Cardiac septum (tissue), 1 donor: ENCODE measurements at regions not wholly inside any gene's neighbourhood (a gene's known extent, or its start where the extent isn't known, plus 50 kb on each side); places are given as distances from the start of the nearest gene placed in this dataset.
"Not testable (repeated sequence)": the region's sequence is repeated elsewhere in the genome, so short reads cannot be mapped to it uniquely, and the experiment has no call there.

Experiments
- DNase-seq: peaks from one replicate; pipeline ENCODE4 v3.0.0-alpha.2; 2020; ENCODE audit warnings: low spot score
- intact Hi-C: fragments of 100-400 bp; cut with DNase I; formaldehyde crosslinking; loops from one replicate; pipeline ENCODE4 v1.14.0; 2022
- donor health status: DM: no; HTN: no; CAD: no.

- intact Hi-C loops: no loop called here
Observed at GRCh38 chr7:89849052-89849451, 305.2 kb upstream of the STEAP1 start.

DNA sequence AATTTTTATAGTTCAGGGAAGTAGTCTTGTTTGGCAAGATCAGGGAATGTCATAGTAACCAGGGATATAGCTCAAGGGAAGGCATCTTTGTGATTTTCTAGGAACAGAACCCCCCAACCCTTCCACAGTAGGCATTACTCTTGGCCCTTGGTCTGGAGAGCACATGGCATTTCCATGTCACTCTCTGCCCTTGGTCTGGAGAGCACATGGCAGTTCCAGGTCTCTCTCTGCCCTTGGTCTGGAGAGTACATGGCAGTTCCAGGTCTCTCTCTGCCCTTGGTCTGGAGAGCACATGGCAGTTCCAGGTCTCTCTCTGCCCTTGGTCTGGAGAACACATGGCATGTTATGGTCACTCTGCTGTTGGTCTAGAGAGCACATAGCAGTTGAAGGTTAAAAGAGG is 297.2 kb upstream of the STEAP1 start:
- DNase-seq: not testable (repeated sequence)

More at GRCh38 chr7:89849052-89849451, 305.2 kb upstream of the STEAP1 start:
- DNase-seq: no peak

GRCh38 chr7:89857767-89858166 is 296.5 kb upstream of the STEAP1 start:
- intact Hi-C loops: no loop called here
- no peak for DNase-seq

More for the DNA sequence above, 297.2 kb upstream of the STEAP1 start:
- intact Hi-C loops: not testable (repeated sequence)

- intact Hi-C loops: no loop called here
- DNase-seq: no peak
Observed at GRCh38 chr7:89887489-89887888, 266.8 kb upstream of the STEAP1 start.

DNA sequence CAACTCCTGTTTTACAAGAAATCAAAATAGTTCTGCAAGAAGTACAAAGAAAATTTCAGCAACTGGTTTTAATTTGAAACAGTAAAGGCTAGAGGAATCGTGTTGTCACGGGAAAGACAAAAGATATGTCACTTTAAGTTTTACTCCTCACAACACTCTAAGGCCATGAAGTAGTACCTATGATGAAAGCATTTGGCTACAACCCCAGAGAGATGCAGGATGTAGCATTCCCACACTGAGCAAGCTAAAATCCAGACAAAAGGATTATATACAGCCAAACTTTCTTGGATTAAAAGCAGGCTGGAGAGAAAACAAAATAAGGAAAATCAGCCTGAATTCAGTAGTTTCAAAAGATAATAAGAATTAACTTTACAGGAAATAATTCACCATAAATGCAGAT is 245.5 kb upstream of the STEAP1 start:
- intact Hi-C loops: no loop called here
- no peak for DNase-seq

DNA sequence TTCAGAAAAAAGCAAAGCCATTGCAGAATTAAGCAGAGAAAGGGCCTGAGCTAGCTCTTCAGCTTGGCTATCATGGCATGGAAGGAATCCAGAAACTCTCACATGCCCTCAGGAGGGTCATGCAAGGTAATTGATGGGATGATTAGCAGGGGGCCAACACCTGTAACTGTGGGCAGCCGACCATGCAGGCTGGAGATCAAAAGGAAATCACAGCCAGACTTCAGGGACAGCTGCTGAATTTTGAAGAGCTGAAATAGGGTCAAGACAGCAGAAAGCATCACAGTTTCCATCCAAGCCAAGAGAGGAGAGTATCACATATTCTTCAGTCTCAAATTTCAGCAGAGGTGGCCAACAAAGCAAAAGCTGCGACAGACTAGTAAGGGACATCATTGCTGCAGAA is 239.6 kb upstream of the STEAP1 start:
- intact Hi-C loops: no loop called here
- no peak for DNase-seq

DNA sequence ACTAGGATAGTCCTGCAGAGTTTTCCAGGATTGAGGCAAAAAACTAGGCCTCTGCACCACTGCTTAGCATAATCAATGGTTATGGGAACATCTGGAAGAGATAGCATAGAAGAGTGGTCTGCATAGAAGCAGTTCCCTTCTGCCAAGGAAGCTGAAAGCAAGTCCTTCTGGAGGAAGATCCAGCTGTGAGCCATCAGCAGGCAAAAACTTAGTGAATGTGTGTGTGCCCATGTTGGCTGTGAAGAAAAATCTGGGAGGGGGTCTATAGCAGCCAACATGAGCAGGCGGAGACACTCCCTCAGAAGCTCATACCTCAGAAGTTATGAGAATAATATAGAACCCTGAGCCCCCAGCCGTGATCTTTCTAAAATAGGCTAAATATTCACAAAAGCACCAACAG is 228.1 kb upstream of the STEAP1 start:
- DNase-seq: no peak
- intact Hi-C loops: no loop called here

DNA sequence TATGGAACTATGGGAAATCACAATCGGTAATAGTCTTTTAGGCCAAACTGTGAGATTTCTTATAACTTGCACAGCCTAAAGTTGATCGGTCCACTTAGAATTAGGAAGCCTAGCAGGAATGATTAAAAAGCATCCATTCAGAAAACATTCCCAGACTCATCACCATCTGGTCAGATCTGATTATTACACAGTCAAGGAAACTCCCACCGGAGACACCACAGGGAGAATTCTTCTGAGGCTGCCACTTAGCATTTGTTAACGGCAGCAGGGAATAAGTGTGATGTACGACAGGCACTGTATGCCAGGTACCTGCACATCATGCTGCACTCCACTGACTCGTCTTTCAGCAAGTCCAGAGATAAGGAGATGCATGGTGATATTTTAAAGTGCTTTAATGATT is 227.6 kb upstream of the STEAP1 start:
- DNase-seq: no peak
- intact Hi-C loops: no loop called here

GRCh38 chr7:89927762-89928161 is 226.5 kb upstream of the STEAP1 start:
- intact Hi-C loops: no loop called here

GRCh38 chr7:89928451-89928850 is 225.8 kb upstream of the STEAP1 start:
- intact Hi-C loops: no loop called here
- no peak for DNase-seq

More at GRCh38 chr7:89927762-89928161, 226.5 kb upstream of the STEAP1 start:
- no peak for DNase-seq

GRCh38 chr7:89934101-89934500 is 220.2 kb upstream of the STEAP1 start:
- intact Hi-C loops: no loop called here
- no peak for DNase-seq

DNA sequence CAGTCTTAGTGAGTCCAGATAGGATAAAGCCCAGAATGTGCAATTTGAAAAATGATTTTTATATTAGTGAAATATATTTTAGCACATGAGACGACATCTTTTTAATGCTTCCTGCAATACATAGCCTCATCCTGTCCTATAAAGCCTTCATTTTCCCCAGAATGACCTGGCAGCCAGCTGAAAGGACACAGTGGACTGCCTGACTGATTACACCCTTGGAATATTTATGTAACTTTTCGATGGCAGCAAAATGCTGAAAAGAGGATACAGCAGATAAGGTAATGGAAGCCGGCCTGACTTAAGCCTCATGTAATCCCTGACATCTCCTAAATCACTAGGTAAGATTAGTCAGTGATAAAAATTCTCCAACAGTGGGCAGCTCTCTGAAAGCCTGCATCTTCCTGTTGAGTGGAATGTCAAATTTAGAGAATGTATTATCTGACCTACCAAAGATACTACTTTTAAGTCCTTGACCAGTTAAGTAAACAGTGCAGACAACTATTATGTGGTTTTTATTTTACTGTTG is 210.7 kb upstream of the STEAP1 start:
- intact Hi-C loops: no loop called here
- no peak for DNase-seq

- DNase-seq: no peak
Observed at GRCh38 chr7:89958525-89959068, 195.7 kb upstream of the STEAP1 start.

GRCh38 chr7:89966067-89966664 is 188.1 kb upstream of the STEAP1 start:
- intact Hi-C loops: no loop called here
- no peak for DNase-seq

More at GRCh38 chr7:89958525-89959068, 195.7 kb upstream of the STEAP1 start:
- intact Hi-C loops: no loop called here

DNA sequence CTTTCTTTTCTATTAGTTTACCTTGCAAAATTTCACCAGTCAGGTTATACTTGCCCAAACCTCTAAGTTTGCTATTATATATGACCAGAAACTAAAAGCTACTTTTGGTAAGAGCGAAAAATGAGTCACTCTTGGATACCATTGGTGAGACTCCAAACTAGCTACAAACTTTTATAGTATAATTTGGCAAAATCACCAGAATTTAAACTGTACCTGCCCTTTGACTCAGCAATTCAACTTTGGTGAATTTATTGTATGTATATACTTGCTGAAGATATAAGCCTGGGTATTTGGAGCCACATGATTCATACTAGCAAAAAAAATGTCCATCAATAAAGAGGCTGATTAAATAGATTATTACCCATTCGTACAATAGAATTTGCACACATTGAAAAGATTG is 178.7 kb upstream of the STEAP1 start:
- intact Hi-C loops: no loop called here
- no peak for DNase-seq

DNA sequence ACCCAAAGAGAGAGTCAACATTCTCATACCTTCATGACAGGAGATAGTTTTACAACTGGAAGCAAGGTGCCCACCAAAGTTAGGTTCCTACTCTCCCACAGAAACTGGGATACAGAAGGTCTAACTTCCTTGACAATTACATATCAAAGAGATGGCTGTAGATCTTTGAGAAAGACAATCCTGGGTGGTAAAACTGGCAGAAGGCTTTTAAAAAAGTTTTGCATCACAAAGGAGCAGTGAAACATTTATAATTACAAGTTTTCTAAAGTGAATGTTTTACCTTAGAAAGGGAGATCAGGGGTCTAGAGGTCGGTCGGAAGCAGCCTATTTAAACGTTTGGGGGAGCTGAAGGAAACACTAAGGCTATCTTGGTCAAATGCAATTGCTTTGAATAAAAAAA is 166.6 kb upstream of the STEAP1 start:
- DNase-seq: no peak

DNA sequence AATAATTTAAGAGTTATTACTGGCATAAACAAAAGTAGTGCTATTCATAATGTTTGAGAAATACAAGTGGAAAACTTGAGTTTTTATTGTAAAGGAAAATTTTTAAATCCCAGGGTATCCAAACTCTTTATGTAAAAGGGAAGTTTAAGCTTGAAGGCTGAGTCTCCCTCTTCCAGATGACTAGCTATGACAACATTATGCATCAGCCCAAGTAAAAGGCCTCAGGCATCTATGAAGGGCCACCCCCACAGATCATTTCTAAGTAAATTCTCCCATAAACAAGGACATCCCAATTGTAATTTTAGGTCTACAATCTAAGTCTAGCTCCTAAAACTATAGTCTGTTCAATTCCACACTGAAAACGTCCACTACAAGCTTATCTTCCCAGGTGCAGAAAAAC is 166.2 kb upstream of the STEAP1 start:
- DNase-seq: no peak
- intact Hi-C loops: no loop called here

More for the DNA sequence above, 166.6 kb upstream of the STEAP1 start:
- intact Hi-C loops: no loop called here

GRCh38 chr7:89989454-89989853 is 164.8 kb upstream of the STEAP1 start:
- no peak for DNase-seq
- intact Hi-C loops: no loop called here

DNA sequence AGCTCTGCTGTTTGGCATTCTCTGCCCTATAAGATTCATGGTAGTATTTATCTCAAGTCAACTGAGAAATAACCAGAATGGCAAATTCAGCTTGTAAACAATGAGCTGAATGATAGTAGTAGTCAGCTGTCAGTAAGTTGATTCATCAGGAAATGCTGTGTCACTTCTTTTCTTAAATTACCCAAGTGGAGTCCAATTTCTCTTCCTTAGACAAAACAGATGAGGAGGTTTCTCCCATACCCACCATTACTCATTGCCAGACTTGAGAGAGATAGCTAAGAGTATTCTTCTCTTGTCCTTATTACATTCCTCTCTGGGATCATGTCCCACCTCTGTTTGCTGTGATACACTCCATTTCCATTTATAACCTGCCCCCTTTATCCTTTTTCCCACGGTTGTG is 159.8 kb upstream of the STEAP1 start:
- intact Hi-C loops: no loop called here

DNA sequence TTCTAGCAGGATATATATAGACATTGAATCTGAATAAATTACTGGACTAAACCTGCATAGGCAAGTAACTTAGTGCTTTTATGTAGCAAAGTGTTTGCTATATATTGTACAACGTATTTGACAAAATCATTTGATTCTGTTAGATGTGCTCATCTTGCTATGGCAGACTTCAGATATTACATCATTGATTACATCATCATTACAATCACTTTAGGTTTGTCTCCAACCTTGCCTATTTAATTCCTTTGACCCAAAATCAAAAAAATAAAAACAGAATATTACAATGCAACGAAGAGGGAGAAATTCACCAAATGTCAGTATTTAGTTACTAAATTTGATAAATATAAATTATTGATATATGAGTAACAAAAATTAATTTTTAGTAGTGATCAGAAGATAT is 155.7 kb upstream of the STEAP1 start:
- intact Hi-C loops: no loop called here

More for the DNA sequence above, 159.8 kb upstream of the STEAP1 start:
- DNase-seq: no peak

GRCh38 chr7:90005836-90006235 is 148.4 kb upstream of the STEAP1 start:
- DNase-seq: no peak
- intact Hi-C loops: no loop called here

More for the DNA sequence above, 155.7 kb upstream of the STEAP1 start:
- DNase-seq: no peak
